Cerebellar nuclear complex (tissue), 1 donor: ENCODE measurements at regions not wholly inside any gene's neighbourhood (a gene's known extent, or its start where the extent isn't known, plus 50 kb on each side); places are given as distances from the start of the nearest gene placed in this dataset.

Source experiments
- DNase-seq, 2 experiments: peaks; one replicate each; lab custom pipeline; 2025; lab: John Stamatoyannopoulos, UW

- no peak for DNase-seq
Observed at GRCh38 chr11:13062115-13062514, 53.0 kb downstream of the RASSF10 start.

- no peak for DNase-seq
Observed at GRCh38 chr11:13064593-13064992, 55.5 kb downstream of the RASSF10 start.

GRCh38 chr11:13065200-13065787, 56.2 kb downstream of the RASSF10 start:
- no peak for DNase-seq

- no peak for DNase-seq
Observed at GRCh38 chr11:13068211-13068610, 59.1 kb downstream of the RASSF10 start.

GRCh38 chr11:13073119-13073981, 64.2 kb downstream of the RASSF10 start:
- no peak for DNase-seq

- no peak for DNase-seq
Observed at GRCh38 chr11:13074714-13075464, 65.8 kb downstream of the RASSF10 start.

- no peak for DNase-seq
Observed at GRCh38 chr11:13076961-13077360, 67.8 kb downstream of the RASSF10 start.

GRCh38 chr11:13080861-13081260, 71.7 kb downstream of the RASSF10 start:
- DNase-seq: no peak

- DNase-seq: no peak
Observed at GRCh38 chr11:13082588-13082987, 73.5 kb downstream of the RASSF10 start.

- no peak for DNase-seq
Observed at GRCh38 chr11:13090228-13090708, 81.2 kb downstream of the RASSF10 start.

GRCh38 chr11:13091373-13091772, 82.3 kb downstream of the RASSF10 start:
- no peak for DNase-seq

- DNase-seq: no peak
Observed at GRCh38 chr11:13091804-13092203, 82.7 kb downstream of the RASSF10 start.

GRCh38 chr11:13094930-13095687, 86.0 kb downstream of the RASSF10 start:
- DNase-seq: no peak

GRCh38 chr11:13098063-13098462, 88.9 kb downstream of the RASSF10 start:
- no peak for DNase-seq

- DNase-seq: no peak
Observed at GRCh38 chr11:13098616-13099289, 89.6 kb downstream of the RASSF10 start.

GRCh38 chr11:13101644-13102512, 92.8 kb downstream of the RASSF10 start:
- DNase-seq: no peak

- no peak for DNase-seq
Observed at GRCh38 chr11:13102513-13102840, 93.4 kb downstream of the RASSF10 start.

GRCh38 chr11:13102865-13103539, 93.9 kb downstream of the RASSF10 start:
- DNase-seq: no peak

GRCh38 chr11:13103962-13104554, 94.9 kb downstream of the RASSF10 start:
- no peak for DNase-seq
